ENCODE measurements at regions not wholly inside any gene's neighbourhood (a gene's known extent, or its start where the extent isn't known, plus 50 kb on each side); places are given as distances from the start of the nearest gene placed in this dataset.

- H3K4me3 ChIP-seq (ENCODE audit: control insufficient read depth, low read depth, low read length): no peak overlapping the region
- DNase-seq (ENCODE audit: low read depth): peak; percentile 40
- TF ChIP-seq, protein P1, sequence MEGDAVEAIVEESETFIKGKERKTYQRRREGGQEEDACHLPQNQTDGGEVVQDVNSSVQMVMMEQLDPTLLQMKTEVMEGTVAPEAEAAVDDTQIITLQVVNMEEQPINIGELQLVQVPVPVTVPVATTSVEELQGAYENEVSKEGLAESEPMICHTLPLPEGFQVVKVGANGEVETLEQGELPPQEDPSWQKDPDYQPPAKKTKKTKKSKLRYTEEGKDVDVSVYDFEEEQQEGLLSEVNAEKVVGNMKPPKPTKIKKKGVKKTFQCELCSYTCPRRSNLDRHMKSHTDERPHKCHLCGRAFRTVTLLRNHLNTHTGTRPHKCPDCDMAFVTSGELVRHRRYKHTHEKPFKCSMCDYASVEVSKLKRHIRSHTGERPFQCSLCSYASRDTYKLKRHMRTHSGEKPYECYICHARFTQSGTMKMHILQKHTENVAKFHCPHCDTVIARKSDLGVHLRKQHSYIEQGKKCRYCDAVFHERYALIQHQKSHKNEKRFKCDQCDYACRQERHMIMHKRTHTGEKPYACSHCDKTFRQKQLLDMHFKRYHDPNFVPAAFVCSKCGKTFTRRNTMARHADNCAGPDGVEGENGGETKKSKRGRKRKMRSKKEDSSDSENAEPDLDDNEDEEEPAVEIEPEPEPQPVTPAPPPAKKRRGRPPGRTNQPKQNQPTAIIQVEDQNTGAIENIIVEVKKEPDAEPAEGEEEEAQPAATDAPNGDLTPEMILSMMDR (IDR thresholded peaks at IDR 0.05; ENCODE audit: control insufficient read depth, insufficient read depth, low read depth, low read length, missing control alignments): no peak
Measured at GRCh38 chr13:73274147-73274546, 215.3 kb downstream of the KLF5 start.

DNA sequence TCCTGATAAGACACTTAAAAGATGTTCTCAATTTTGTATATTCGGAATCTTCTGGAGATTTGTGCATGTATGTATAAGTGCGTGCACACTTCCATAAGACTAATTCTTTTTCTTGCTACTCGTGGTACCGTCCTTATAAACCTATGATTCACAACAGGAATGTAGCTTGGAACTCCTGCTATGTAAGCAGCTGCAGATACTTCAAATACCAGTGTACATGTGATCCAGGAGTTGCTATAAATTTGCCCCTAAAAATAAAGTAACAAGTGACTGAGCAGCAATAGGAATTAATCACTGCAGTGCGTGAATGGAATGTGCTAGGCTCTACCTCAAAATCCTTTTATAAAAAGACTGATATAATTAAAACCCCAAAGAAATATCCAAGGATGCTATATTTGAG is 214.9 kb downstream of the KLF5 start:
- TF ChIP-seq, protein P1 (IDR thresholded peaks at IDR 0.05; ENCODE audit: control insufficient read depth, insufficient read depth, low read depth, low read length, missing control alignments): no peak
- no peak overlapping the region for H3K4me3 ChIP-seq (ENCODE audit: control insufficient read depth, low read depth, low read length)
- DNase-seq (ENCODE audit: low read depth): peak; percentile 73

DNA sequence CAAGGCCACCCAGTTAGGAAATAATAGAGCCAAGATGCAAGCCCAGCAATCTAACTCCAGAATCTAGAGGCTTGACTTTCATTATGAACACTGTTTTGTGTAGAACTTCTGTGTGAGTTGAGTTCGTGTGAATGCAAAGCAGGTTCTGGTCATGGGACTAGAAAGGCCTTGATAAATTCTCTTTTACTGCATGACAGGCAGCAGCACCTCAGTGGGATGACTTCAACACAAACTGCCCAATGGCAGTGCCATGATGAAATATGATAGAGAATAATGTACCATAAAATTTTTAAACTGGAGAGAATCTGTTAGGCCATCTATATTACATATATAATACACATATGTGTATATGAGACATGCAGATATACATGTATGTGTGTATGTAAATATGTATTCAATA is 214.5 kb downstream of the KLF5 start:
- DNase-seq (ENCODE audit: low read depth): no peak
- H3K4me3 ChIP-seq (ENCODE audit: control insufficient read depth, low read depth, low read length): no peak overlapping the region
- TF ChIP-seq, protein P1 (IDR thresholded peaks at IDR 0.05; ENCODE audit: control insufficient read depth, insufficient read depth, low read depth, low read length, missing control alignments): no peak

DNA sequence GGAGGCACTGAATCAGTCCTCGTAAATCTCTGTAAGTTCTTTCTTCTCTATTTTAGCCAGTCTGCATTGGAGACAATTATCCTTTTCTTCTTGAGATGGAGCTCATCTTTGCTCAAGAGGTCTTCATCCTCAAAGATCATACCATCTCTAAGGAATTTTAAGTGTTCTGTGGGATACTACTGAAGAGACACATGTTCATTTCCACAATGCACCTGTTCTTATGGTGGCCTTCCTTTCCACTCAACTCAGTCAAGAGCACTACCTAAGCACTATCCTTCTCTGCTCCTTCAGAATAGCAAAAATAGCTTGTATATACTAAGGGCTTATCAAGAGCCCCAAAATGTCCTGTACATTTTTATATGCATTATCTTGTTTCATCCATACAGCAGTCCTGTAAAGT is 214.0 kb downstream of the KLF5 start:
- no peak for DNase-seq (ENCODE audit: low read depth)
- H3K4me3 ChIP-seq (ENCODE audit: control insufficient read depth, low read depth, low read length): no peak overlapping the region
- TF ChIP-seq, protein P1 (IDR thresholded peaks at IDR 0.05; ENCODE audit: control insufficient read depth, insufficient read depth, low read depth, low read length, missing control alignments): no peak

- TF ChIP-seq, protein P1 (IDR thresholded peaks at IDR 0.05; ENCODE audit: control insufficient read depth, insufficient read depth, low read depth, low read length, missing control alignments): no peak
- H3K4me3 ChIP-seq (ENCODE audit: control insufficient read depth, low read depth, low read length): no peak overlapping the region
- DNase-seq (ENCODE audit: low read depth): peak; percentile 31
Measured at GRCh38 chr13:73268306-73268705, 209.5 kb downstream of the KLF5 start.

GRCh38 chr13:73266640-73267180 is 207.9 kb downstream of the KLF5 start:
- TF ChIP-seq, protein P1 (IDR thresholded peaks at IDR 0.05; ENCODE audit: control insufficient read depth, insufficient read depth, low read depth, low read length, missing control alignments): no peak
- no peak for DNase-seq (ENCODE audit: low read depth)
- H3K4me3 ChIP-seq (ENCODE audit: control insufficient read depth, low read depth, low read length): no peak overlapping the region
